Endothelial cell of umbilical vein (primary cell): ENCODE measurements at regions not wholly inside any gene's neighbourhood (a gene's known extent, or its start where the extent isn't known, plus 50 kb on each side); places are given as distances from the start of the nearest gene placed in this dataset.

Source experiments
- BruUV-seq: library from RNA; stranded (reverse); fragments of 400-500 nt; replicated peaks from 2 replicates; lab custom pipeline; 2021; lab: Mats Ljungman, UMichigan
- CTCF ChIA-PET: fragments of 300-600, 350-600 bp; sonication (Branson Sonifier 250); formaldehyde crosslinking; loops from one replicate; lab custom pipeline; 2021; ENCODE audit warnings: antibody characterized with exemption, inconsistent platforms; lab: Charles Lee
- POLR2A ChIA-PET: fragments of 300-600, 350-600 bp; sonication (Branson Sonifier 250); formaldehyde crosslinking; loops from one replicate; lab custom pipeline; 2021; ENCODE audit warnings: antibody characterized with exemption, inconsistent platforms; lab: Charles Lee
- DNase-seq: peaks from one replicate; pipeline ENCODE4 v3.0.0-alpha.2; 2011; ENCODE audit warnings: low read depth, low spot score
- FAIRE-seq: peaks from 2 replicates; lab custom pipeline; 2011; peaks lifted over from hg19 to GRCh38; lab: Jason Lieb, UNC
- H2AFZ ChIP-seq: 2 replicates; pipeline ENCODE4 v1.6.0; 2012; ENCODE audit warnings: low read depth, low read length, control low read depth, inconsistent platforms
- H3K27ac ChIP-seq: 2 replicates; pipeline ENCODE4 v1.5.1; 2011; ENCODE audit warnings: low read depth, mild to moderate bottlenecking, control low read depth, low read length, moderate library complexity; ENCODE audit not compliant: insufficient read depth
- H3K27me3 ChIP-seq, 2 experiments: 2 replicates each; pipeline versions ENCODE4 v1.6.0 to v1.6.1; 2011; ENCODE audit warnings: low read length in 2 of 2, mixed read lengths in 1 of 2; ENCODE audit not compliant: control insufficient read depth in 2 of 2, insufficient read depth in 2 of 2
- H3K36me3 ChIP-seq, 2 experiments: 2 replicates in 1 of 2; 3 replicates in 1 of 2; pipeline ENCODE4 v1.5.1; 2011; ENCODE audit warnings: low read length in 2 of 2, mild to moderate bottlenecking in 1 of 2, moderate library complexity in 1 of 2; ENCODE audit not compliant: control insufficient read depth in 2 of 2, insufficient read depth in 2 of 2; ENCODE audit errors: extremely low read depth in 1 of 2
- H3K4me1 ChIP-seq: 3 replicates; pipeline ENCODE4 v1.5.1; 2011; ENCODE audit warnings: mild to moderate bottlenecking, low read length; ENCODE audit not compliant: control insufficient read depth, insufficient read depth; ENCODE audit errors: extremely low read depth
- H3K4me2 ChIP-seq: 2 replicates; pipeline ENCODE4 v1.6.1; 2011; ENCODE audit warnings: low read length, control low read depth, mixed read lengths; ENCODE audit not compliant: insufficient read depth
- H3K4me3 ChIP-seq, 3 experiments: fragments of 200-600 bp in 1 of 3; sonication (generic), shearing (Covaris generic) in 1 of 3; replicated peaks in 1 of 3; 2 replicates each; pipeline ENCODE4 v1.5.1; 2011 to 2016; ENCODE audit warnings: control low read depth in 3 of 3, low read length in 3 of 3, mild to moderate bottlenecking in 2 of 3, inconsistent platforms in 1 of 3, low read depth in 1 of 3, moderate library complexity in 1 of 3; ENCODE audit not compliant: insufficient read depth in 1 of 3
- H3K79me2 ChIP-seq: 2 replicates; pipeline ENCODE4 v1.6.0; 2012; ENCODE audit warnings: low read length, inconsistent platforms; ENCODE audit not compliant: control insufficient read depth, insufficient read depth
- H3K9ac ChIP-seq: replicated peaks from 2 replicates; pipeline ENCODE3; 2011; ENCODE audit warnings: low read length, control low read depth; ENCODE audit not compliant: insufficient read depth; ENCODE audit errors: extremely low read depth
- H3K9me1 ChIP-seq: replicated peaks from 3 replicates; pipeline ENCODE4 v1.6.0; 2011; ENCODE audit warnings: mild to moderate bottlenecking, low read length; ENCODE audit not compliant: control insufficient read depth, insufficient read depth; ENCODE audit errors: extremely low read depth
- H3K9me3 ChIP-seq: replicated peaks from 2 replicates; pipeline ENCODE4 v1.5.1; 2012; ENCODE audit warnings: low read length, inconsistent platforms; ENCODE audit not compliant: control insufficient read depth, insufficient read depth
- H4K20me1 ChIP-seq: replicated peaks from 2 replicates; pipeline ENCODE3; 2011; ENCODE audit warnings: mild to moderate bottlenecking, low read length; ENCODE audit not compliant: control insufficient read depth, insufficient read depth; ENCODE audit errors: extremely low read depth
- CTCF ChIP-seq, 2 donors: IDR thresholded peaks; 1 replicate in 1 of 2; 2 replicates in 1 of 2; pipeline ENCODE4 v1.5.1; 2011; ENCODE audit warnings: low read length in 2 of 2, mild to moderate bottlenecking in 2 of 2, moderate library complexity in 2 of 2, control low read depth in 1 of 2, inconsistent platforms in 1 of 2, low read depth in 1 of 2; ENCODE audit not compliant: insufficient read depth in 1 of 2; ENCODE audit errors: extremely low read depth in 1 of 2
- EZH2 ChIP-seq: IDR thresholded peaks from 2 replicates; pipeline ENCODE4 v1.6.1; 2012; ENCODE audit warnings: borderline replicate concordance, low read depth, mild to moderate bottlenecking, moderate library complexity, low read length, inconsistent platforms; ENCODE audit not compliant: severe bottlenecking
- FOS ChIP-seq: IDR thresholded peaks from 2 replicates; pipeline ENCODE4 v1.6.1; 2011; ENCODE audit warnings: mild to moderate bottlenecking, low read length, moderate library complexity, borderline replicate concordance; ENCODE audit not compliant: insufficient read depth
- GATA2 ChIP-seq: IDR thresholded peaks from 2 replicates; pipeline ENCODE4 v1.7.0; 2011; ENCODE audit warnings: low read depth, mild to moderate bottlenecking, moderate library complexity, mixed read lengths, low read length; ENCODE audit not compliant: insufficient read length, insufficient read depth
- JUN ChIP-seq: IDR thresholded peaks from 2 replicates; pipeline ENCODE4 v1.6.1; 2011; ENCODE audit warnings: borderline replicate concordance, low read depth; ENCODE audit not compliant: insufficient read length, insufficient read depth
- MAX ChIP-seq: IDR thresholded peaks from 2 replicates; pipeline ENCODE4 v1.6.1; 2011; ENCODE audit not compliant: insufficient read depth, insufficient read length
- MYC ChIP-seq: IDR thresholded peaks from one replicate; pipeline ENCODE4 v1.6.1; 2011; ENCODE audit warnings: mild to moderate bottlenecking, low read depth, low read length
- POLR2A ChIP-seq: IDR thresholded peaks from 2 replicates; pipeline ENCODE4 v1.6.1; 2012; ENCODE audit warnings: low read depth, mild to moderate bottlenecking, control low read depth, low read length
- POLR2AphosphoS5 ChIP-seq: IDR thresholded peaks from 2 replicates; pipeline ENCODE4 v1.6.1; 2012; ENCODE audit warnings: low read depth, mild to moderate bottlenecking, control low read depth, low read length, moderate library complexity; ENCODE audit not compliant: insufficient read depth
- dilution Hi-C: fragments of 300-500 bp; cut with MboI; formaldehyde crosslinking; loops from one replicate; pipeline ENCODE4 v1.15.0; 2019; ENCODE audit warnings: low sequenced_read_pairs; ENCODE audit not compliant: extremely low pct_ligation_motif_present
- intact Hi-C: fragments of 100-400 bp; cut with micrococcal nuclease; formaldehyde crosslinking; loops from one replicate; pipeline ENCODE4 v1.10.0; 2022

GRCh38 chr15:94631608-94632007 lies 400.2 kb downstream of the MCTP2 start:
- intact Hi-C loops: no loop called here
- FAIRE-seq (no peak), DNase-seq (no peak)
- Histone ChIP-seq H3K4me1 (no peaks in the 10 kb centered on the region), H3K27me3 (no peaks in the 10 kb centered on the region), H3K36me3 (no peaks in the 10 kb centered on the region), H4K20me1 (no peaks in the 10 kb centered on the region), H3K79me2 (no peaks in the 10 kb centered on the region), H3K4me3 (no peak overlapping the region), H3K9me1 (no peaks in the 10 kb centered on the region), H3K4me2 (no peak overlapping the region), H2AFZ (no peak overlapping the region), H3K27ac (no peak overlapping the region), H3K9ac (no peak overlapping the region), H3K9me3 (no peaks in the 10 kb centered on the region)
- BruUV-seq: no TSS peak
- ChIA-PET POLR2A (interaction anchor here (0.6 kb wide), 1 partner anchor 16 kb away, joined by 3 read pairs; no protein-coding TSS in a partner anchor), CTCF (no interaction called here)
- TF ChIP-seq POLR2A (no peak), JUN (no peak), MYC (no peak), GATA2 (no peak), EZH2 (no peak), MAX (no peak), CTCF (IDR thresholded peaks at IDR 0.05; ENCODE audit: extremely low read depth in 1 of 2, insufficient read depth in 1 of 2, low read depth in 1 of 2, low read length in 2 of 2) (no peak), FOS (no peak), POLR2AphosphoS5 (no peak)
- dilution Hi-C loops: no loop called here
